Ramos (cell line): ENCODE measurements at regions not wholly inside any gene's neighbourhood (a gene's known extent, or its start where the extent isn't known, plus 50 kb on each side); places are given as distances from the start of the nearest gene placed in this dataset.
"Not testable (repeated sequence)": the region's sequence is repeated elsewhere in the genome, so short reads cannot be mapped to it uniquely, and the experiment has no call there.

ENCODE experiments used
- in situ Hi-C: fragments of 300-500 bp; cut with MboI; formaldehyde crosslinking; loops from one replicate; pipeline ENCODE4 v1.14.3; 2022; ENCODE audit warnings: low sequenced_read_pairs; ENCODE audit not compliant: unreplicated experiment

GRCh38 chr5:96184510-96184909, 222.9 kb upstream of the ELL2 start:
- in situ Hi-C loops = not testable (repeated sequence)

GRCh38 chr5:96180684-96181435, 219.2 kb upstream of the ELL2 start:
- in situ Hi-C loops = no loop called here

GRCh38 chr5:96177303-96177869, 215.7 kb upstream of the ELL2 start:
- in situ Hi-C loops = no loop called here

DNA sequence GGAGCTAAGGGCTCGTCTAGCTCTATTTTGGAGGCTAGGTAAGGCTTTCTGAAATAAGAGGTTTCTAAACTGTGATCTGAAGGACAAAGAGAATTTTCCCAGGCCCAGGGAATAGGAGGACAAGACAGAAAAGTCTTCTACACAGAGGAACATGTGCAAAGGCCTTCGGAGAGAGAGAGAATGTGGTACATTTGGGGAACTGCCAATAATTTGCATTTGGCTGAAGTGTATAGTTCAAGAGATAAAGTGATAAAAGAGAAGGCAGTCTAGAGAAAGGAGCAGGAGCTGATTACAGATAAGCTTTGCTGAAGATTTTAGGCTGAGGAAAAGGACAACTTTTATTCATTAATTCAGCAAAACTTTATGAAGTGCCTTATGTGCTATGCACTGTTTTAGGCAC, 214.4 kb upstream of the ELL2 start:
- in situ Hi-C loops = no loop called here

DNA sequence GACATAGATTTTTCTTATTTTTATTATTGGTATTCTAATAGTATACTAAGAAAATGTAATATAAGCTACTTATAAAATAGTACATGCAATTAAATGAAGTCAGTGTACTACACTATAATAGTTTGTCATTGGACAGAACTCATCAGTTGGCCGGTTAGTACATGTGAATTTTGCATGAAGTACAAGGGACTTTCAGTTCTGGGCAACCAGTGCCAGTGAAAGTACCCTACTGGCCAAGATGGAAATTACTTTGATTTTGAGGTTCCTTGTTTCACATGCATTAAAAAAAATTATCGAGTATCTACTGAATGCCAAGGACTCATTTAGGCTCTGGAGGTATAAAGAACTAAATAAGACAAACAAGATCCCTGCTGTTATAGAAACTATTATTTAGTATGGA, 213.4 kb upstream of the ELL2 start:
- in situ Hi-C loops = no loop called here

- in situ Hi-C loops = no loop called here
These were observed 211.7 kb upstream of the ELL2 start for GRCh38 chr5:96173366-96173765.

DNA sequence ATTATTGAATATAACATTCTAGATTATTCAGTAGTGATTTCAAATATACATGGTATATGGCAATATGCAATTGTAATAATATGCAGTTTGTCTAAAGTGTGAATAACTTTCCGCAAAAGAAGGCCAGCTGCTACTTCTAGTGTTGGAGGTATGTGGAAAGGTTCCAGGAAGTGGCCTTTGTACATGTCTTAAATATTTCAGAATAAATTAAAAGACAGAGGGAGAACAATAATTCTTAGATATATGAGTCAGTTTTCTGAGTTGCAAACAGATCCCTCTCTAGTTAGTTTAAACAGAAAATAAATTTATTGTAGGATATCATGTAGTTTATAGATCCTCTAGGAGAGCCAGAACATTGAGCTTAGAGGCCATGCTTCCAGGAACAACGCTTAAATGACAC, 210.8 kb upstream of the ELL2 start:
- in situ Hi-C loops = no loop called here

DNA sequence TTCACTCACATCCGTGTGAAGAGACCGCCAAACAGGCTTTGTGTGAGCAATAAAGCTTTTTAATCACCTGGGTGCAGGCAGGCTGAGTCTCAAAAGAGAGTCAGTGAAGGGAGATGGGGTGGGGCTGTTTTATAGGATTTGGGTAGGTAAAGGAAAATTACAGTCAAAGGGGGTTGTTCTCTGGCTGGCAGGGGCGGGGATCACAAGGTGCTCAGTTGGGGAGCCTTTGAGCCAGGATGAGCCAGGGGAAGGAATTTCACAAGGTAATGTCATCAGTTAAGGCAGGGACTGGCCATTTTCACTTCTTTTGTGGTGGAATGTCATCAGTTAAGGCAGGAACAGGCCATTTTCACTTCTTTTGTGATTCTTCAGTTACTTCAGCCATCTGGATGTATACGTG, 210.3 kb upstream of the ELL2 start:
- in situ Hi-C loops = not testable (repeated sequence)

DNA sequence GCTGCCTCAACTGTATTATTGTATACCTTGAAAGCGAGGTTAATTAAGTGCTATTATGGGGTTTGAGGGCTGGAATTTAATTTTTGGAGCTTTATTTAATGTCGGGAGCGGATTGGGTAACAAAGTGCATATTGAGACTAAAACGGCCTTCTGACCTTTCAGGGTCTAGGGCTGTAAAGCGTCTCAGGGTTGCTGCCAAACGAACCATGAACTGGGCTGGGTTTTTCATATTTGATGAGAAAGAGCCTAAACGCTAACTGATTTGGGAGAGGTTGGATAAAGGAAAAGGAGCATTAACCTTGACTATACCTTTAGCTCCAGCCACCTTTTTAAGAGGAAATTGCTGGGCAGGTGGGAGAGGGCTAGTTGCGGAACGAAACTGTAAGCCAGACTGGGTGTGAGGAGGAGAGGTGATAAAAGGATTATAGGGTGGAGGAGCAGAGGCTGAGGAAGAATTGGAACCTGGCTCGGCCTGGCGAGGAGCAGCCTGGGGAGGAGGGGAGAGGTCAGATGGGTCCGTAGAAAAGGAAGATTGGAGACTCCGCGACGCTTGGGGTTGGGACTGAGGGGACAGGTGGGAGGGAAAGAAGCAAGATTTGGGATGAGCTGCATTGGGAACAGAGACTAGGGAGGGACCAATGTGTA, 209.0 kb upstream of the ELL2 start:
- in situ Hi-C loops = not testable (repeated sequence)

DNA sequence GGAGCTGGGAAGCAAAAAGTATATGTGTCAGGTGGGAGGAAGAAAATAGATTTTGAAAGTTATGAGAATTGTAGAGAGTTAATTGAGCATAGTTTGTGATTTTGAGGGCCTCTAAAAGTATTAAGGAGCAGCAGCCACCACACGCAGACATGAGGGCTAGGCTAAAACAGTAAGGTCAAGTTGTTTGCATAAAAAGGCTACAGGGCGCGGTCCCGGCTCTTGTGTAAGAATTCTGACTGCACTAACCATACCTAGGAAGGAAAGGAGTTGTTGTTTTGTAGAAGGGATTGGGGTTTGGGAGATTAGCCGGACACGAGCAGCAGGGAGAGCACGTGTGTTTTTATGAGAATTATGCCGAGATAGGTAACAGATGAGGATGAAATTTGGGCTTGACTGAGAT, 207.2 kb upstream of the ELL2 start:
- in situ Hi-C loops = not testable (repeated sequence)

GRCh38 chr5:96159043-96159442, 197.4 kb upstream of the ELL2 start:
- in situ Hi-C loops = no loop called here

- in situ Hi-C loops = no loop called here
These were observed 196.2 kb upstream of the ELL2 start for GRCh38 chr5:96157841-96158291.

DNA sequence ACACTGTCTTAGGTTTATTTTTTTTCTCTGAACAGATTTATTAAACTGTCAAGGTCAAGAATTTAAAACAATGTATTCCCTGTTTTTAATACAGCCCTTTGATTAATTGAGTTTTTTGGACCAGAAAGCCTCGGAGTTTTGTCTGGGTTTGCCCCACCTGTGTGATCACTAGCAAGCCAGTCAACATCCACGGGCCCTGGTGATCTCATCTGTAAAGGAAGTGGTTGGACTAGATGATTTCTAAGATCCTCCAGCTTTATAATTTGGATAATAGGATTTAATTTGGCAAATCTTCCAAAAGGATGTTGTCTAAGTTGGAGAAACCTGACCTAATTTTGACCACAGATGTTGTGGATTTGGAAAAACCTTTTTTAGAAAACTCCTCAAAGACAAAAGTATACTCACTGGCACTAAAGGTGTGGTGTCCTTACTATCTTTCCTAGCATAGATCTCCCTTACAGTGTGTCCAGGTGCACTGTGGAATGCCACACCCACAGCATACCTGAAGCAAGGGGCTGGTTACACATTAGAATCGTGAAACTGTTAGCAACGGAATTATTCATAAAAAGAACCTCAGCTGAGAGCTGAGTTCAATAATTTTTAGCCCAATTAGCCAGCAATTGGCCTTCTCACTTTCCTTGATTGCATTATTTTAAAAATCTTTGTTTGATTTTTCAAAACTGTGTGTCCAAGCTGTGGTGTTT, 195.6 kb upstream of the ELL2 start:
- in situ Hi-C loops = no loop called here

GRCh38 chr5:96155147-96155546, 193.5 kb upstream of the ELL2 start:
- in situ Hi-C loops = no loop called here

DNA sequence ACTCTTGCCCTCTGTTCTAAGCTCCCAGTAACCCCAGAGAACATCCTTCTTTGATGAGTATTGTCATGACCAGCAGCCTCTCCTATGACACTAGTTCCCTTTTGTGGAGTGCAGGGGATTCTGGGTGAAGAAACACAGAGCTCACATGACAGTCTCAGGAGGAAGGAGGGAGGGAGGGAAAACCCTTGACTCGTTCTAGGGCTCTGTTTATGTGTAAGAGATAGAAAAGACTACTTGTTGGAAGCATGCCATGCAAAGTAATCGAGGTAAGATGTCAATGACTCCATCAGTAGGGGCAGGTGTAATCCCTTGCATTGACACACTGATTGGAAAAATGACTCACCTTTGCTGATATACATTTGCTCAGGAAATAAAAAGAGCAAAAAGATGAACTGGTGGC, 190.2 kb upstream of the ELL2 start:
- in situ Hi-C loops = no loop called here

- in situ Hi-C loops = no loop called here
These were observed 188.4 kb upstream of the ELL2 start for GRCh38 chr5:96150007-96150406.

DNA sequence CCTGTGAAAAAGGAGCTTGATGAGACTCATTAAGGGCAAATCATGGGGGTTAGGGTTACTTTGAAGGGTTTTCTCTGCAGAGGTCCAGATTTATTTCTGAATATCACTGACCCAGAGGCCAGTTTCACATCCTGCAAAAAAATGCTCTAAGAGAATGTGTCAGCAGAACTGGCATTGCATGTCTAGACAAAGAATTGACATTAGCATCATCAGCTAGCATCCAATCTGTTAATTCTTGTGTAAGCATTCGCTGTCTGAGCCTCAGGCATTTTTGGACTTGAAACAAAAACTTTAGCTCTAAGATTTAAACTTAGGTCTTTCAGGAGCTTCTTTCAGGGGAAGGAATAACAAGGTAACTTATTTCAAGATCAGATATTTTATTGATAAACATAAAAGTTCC, 187.9 kb upstream of the ELL2 start:
- in situ Hi-C loops = no loop called here

GRCh38 chr5:96149021-96149420, 187.4 kb upstream of the ELL2 start:
- in situ Hi-C loops = no loop called here

GRCh38 chr5:96148376-96148775, 186.7 kb upstream of the ELL2 start:
- in situ Hi-C loops = no loop called here

- in situ Hi-C loops = no loop called here
These were observed 186.2 kb upstream of the ELL2 start for GRCh38 chr5:96147866-96148265.

DNA sequence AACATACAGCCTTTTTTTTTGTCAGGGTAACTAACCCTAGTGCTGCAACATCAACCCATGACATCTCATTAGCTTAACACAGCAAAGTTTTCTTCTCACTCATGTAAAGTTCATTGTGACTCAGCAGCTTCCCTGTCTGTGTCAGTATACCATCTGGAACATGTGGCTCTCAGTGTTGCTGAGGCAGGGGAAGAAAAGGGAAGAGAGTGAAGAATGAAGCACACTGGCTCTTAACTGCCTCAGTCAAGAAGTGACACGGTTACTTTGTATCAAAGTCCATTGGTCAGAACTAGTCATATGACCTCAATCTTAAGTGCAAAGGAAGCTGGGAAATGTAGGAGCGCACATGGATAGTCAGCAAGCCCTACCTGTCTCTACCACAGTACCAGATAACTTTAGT, 185.0 kb upstream of the ELL2 start:
- in situ Hi-C loops = no loop called here
